T-helper 2 cell treated with Interferon-gamma antibody and Interleukin-4, amounts not matched to agents 5 μg/mL and 100 μg/mL, for 36 hours (primary cell): ENCODE measurements at regions not wholly inside any gene's neighbourhood (a gene's known extent, or its start where the extent isn't known, plus 50 kb on each side); places are given as distances from the start of the nearest gene placed in this dataset.
"Not testable (repeated sequence)": the region's sequence is repeated elsewhere in the genome, so short reads cannot be mapped to it uniquely, and the experiment has no call there.

Experiments used
- DNase-seq: peaks from one replicate; pipeline ENCODE4 v3.0.0; 2021; ENCODE audit warnings: low spot score
- H3K27ac Mint-ChIP-seq: one replicate; pipeline ENCODE4 v1.8.0; 2021; ENCODE audit warnings: mild to moderate bottlenecking, mixed read lengths
- H3K27me3 Mint-ChIP-seq: one replicate; pipeline ENCODE4 v1.8.0; 2021; ENCODE audit warnings: low read depth, mixed read lengths
- H3K36me3 Mint-ChIP-seq: one replicate; pipeline ENCODE4 v1.8.0; 2021; ENCODE audit warnings: low read depth, mixed read lengths
- H3K4me1 Mint-ChIP-seq: one replicate; pipeline ENCODE4 v1.8.0; 2021; ENCODE audit warnings: low read depth, mixed read lengths
- H3K4me3 Mint-ChIP-seq: one replicate; pipeline ENCODE4 v1.8.0; 2022; ENCODE audit warnings: mild to moderate bottlenecking, moderate library complexity, mixed read lengths
- H3K9me3 Mint-ChIP-seq: one replicate; pipeline ENCODE4 v1.8.0; 2021; ENCODE audit warnings: mixed read lengths

DNA sequence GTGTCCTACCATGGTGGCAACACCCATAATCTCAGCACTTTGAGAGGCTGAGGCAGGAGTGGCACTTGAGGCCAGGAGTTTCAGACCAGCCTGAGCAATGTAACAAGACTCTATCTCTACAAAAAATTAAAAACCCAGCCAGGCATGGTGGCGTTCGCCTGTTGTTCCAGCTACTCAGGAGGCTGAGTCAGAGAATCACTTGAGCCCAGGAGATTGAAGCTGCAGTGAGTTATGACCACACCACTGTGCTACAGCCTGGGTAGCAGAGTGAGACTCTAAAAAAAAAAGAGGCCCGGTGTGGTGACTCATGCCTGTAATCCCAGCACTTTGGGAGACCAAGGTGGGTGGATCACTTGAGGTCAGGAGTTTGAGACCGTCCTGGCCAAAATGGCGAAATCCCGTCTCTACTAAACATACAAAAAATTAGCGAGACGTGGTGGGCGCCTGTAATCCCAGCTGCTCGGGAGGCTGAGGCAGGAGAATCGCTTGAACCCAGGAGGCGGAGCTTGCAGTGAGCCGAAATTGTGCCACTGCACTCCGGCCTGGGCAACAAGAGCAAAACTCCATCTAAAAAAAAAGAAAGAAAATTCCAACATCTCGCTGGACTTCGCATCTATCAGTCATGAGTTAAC lies 277.3 kb downstream of the CYRIA start:
- not testable (repeated sequence) for H3K9me3 Mint-ChIP-seq, H3K4me1 Mint-ChIP-seq, DNase-seq, H3K27me3 Mint-ChIP-seq, H3K27ac Mint-ChIP-seq, H3K36me3 Mint-ChIP-seq, H3K4me3 Mint-ChIP-seq

DNA sequence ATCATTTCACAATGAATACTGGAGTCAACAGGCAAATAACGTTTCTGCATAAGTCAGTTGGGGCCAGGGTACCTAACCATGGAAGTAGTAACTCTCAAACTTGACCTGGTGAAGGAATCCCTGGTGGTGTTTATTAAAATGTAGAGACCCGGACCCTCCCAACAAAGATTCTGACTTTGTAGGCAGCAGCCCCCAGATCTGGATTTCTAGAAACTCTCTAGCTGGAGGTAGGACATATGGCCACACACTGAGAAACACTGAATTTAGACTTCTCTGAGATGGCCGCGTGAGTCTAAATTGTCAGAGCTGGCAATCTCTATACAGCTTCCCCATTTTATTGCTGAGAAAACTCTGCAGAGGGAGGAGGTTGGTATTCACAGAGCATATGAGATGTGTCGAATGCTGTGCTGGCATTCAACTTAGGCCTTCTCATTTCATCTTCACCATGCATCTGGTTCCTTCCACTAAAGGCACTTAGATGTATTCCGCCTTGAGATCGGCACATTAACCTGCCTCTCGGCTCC lies 278.1 kb downstream of the CYRIA start:
- DNase-seq, result no peak
- no peak overlapping the region for H3K4me3 Mint-ChIP-seq
- H3K27me3 Mint-ChIP-seq, result no peaks in the 10 kb centered on the region
- no peaks in the 10 kb centered on the region for H3K4me1 Mint-ChIP-seq
- no peaks in the 10 kb centered on the region for H3K36me3 Mint-ChIP-seq
- H3K9me3 Mint-ChIP-seq, result no peaks in the 10 kb centered on the region
- H3K27ac Mint-ChIP-seq, result no peak overlapping the region

GRCh38 chr2:16386431-16386830 lies 279.2 kb downstream of the CYRIA start:
- H3K27ac Mint-ChIP-seq, result no peak overlapping the region
- no peak for DNase-seq
- no peaks in the 10 kb centered on the region for H3K27me3 Mint-ChIP-seq
- H3K36me3 Mint-ChIP-seq, result no peaks in the 10 kb centered on the region
- no peak overlapping the region for H3K4me3 Mint-ChIP-seq
- H3K4me1 Mint-ChIP-seq, result no peaks in the 10 kb centered on the region
- H3K9me3 Mint-ChIP-seq, result no peaks in the 10 kb centered on the region

DNA sequence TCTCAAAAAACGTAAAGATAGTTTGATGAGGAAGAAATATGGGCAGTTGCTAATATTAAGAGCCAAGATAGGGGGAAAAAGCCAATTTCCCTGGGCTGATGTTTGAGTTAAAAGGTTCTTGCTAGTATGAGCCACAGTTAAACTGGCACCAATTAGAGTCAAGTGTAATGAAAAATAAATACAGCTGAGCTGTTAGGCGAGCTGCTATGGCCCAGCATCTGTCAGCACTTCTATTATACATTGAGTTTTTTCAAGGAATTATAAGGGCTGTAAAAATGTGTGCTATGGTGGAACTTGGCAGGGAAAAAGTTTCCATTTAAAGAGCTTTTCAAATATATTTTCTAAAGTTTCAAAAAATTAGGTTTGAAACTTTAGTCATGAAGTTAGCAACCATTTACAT lies 279.6 kb downstream of the CYRIA start:
- Mint-ChIP-seq H3K36me3 (no peaks in the 10 kb centered on the region), H3K27me3 (no peaks in the 10 kb centered on the region), H3K4me1 (no peaks in the 10 kb centered on the region), H3K27ac (no peak overlapping the region), H3K4me3 (no peak overlapping the region), H3K9me3 (no peaks in the 10 kb centered on the region)
- no peak for DNase-seq

DNA sequence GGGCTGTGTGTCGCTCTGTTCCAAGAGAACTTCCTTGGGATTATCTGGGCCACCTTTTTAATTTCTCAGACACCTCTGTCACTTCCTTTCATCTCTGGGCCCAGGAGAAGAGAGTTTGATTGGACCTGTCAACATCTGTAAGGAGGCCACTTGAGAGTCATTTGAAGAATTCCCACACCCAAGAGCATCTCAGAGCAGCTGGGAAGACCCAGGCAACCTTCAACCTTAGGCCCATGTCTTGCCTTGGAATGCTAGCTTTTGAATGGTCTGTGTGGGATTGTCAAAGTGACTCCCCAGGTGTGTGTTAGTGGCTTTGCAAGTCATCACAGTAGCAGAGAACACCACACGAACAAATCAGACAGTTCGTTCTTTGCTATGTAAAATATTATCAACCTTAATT lies 280.3 kb downstream of the CYRIA start:
- Mint-ChIP-seq H3K9me3 (no peaks in the 10 kb centered on the region), H3K4me1 (no peaks in the 10 kb centered on the region), H3K36me3 (no peaks in the 10 kb centered on the region), H3K27me3 (no peaks in the 10 kb centered on the region), H3K27ac (no peak overlapping the region), H3K4me3 (no peak overlapping the region)
- DNase-seq, result no peak

GRCh38 chr2:16383411-16383810 lies 282.2 kb downstream of the CYRIA start:
- Mint-ChIP-seq H3K27ac (no peak overlapping the region), H3K4me3 (no peak overlapping the region), H3K9me3 (no peaks in the 10 kb centered on the region), H3K27me3 (no peaks in the 10 kb centered on the region), H3K36me3 (no peaks in the 10 kb centered on the region), H3K4me1 (no peaks in the 10 kb centered on the region)
- DNase-seq, result no peak

GRCh38 chr2:16382451-16382850 lies 283.2 kb downstream of the CYRIA start:
- Mint-ChIP-seq H3K27me3 (no peaks in the 10 kb centered on the region), H3K36me3 (no peaks in the 10 kb centered on the region), H3K4me1 (no peaks in the 10 kb centered on the region), H3K27ac (no peak overlapping the region), H3K4me3 (no peak overlapping the region), H3K9me3 (no peaks in the 10 kb centered on the region)
- no peak for DNase-seq

- Mint-ChIP-seq H3K4me1 (no peaks in the 10 kb centered on the region), H3K36me3 (no peaks in the 10 kb centered on the region), H3K4me3 (no peak overlapping the region), H3K9me3 (no peaks in the 10 kb centered on the region), H3K27ac (no peak overlapping the region), H3K27me3 (no peaks in the 10 kb centered on the region)
- no peak for DNase-seq
These were observed 284.1 kb downstream of the CYRIA start for GRCh38 chr2:16381511-16381910.

- H3K36me3 Mint-ChIP-seq, H3K4me3 Mint-ChIP-seq, H3K9me3 Mint-ChIP-seq, DNase-seq, H3K27me3 Mint-ChIP-seq, H3K4me1 Mint-ChIP-seq, H3K27ac Mint-ChIP-seq: not testable (repeated sequence)
These were observed 285.7 kb downstream of the CYRIA start for GRCh38 chr2:16379901-16380300.

DNA sequence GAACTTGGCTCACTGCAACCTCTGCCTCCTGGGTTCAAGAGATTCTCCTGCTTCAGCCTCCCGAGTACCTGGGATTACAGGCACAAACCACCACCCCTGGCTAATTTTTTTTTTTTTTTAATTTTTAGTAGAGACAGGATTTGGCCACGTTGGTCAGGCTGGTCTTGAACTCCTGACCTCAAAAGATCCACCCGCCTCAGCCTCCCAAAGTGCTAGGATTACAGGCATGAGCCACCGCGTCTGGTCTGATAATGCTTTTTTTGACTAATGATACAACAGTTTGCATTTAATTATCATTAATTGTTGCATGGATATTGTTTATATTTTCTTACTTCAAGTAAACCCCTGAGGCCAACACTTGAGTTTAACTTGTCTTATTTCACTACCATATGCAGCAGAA lies 286.6 kb downstream of the CYRIA start:
- not testable (repeated sequence) for H3K4me1 Mint-ChIP-seq, H3K27me3 Mint-ChIP-seq, DNase-seq, H3K27ac Mint-ChIP-seq, H3K4me3 Mint-ChIP-seq, H3K36me3 Mint-ChIP-seq, H3K9me3 Mint-ChIP-seq

- DNase-seq, result no peak
- no peak overlapping the region for H3K27ac Mint-ChIP-seq
- H3K4me3 Mint-ChIP-seq, result no peak overlapping the region
These were observed 287.6 kb downstream of the CYRIA start for GRCh38 chr2:16378031-16378430.

DNA sequence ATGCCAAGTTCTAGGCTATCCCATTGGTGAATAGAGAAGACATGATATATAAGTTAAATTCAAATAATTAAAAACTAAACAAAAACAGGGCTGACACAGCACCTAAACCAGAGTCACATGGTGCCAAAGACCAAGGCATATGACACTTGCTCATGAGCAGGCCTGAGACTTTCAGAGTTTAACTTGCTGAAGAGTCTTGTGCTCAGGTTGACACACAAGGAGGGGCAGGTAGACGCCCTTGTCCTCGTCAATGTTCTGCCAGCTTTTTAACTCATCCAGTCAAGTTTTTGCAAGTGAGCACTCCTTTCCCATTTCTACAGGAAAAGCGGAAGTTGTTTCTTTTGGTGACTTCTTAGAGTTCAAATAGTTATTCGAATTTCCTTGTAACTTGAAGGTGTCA lies 289.7 kb downstream of the CYRIA start:
- H3K27me3 Mint-ChIP-seq, result no peaks in the 10 kb centered on the region
- H3K4me3 Mint-ChIP-seq, result no peak overlapping the region
- H3K27ac Mint-ChIP-seq, result no peak overlapping the region
- H3K4me1 Mint-ChIP-seq, result no peaks in the 10 kb centered on the region
- no peak for DNase-seq
- H3K36me3 Mint-ChIP-seq, result no peaks in the 10 kb centered on the region
- no peaks in the 10 kb centered on the region for H3K9me3 Mint-ChIP-seq

More at GRCh38 chr2:16378031-16378430, 287.6 kb downstream of the CYRIA start:
- Mint-ChIP-seq H3K27me3 (no peaks in the 10 kb centered on the region), H3K4me1 (no peaks in the 10 kb centered on the region), H3K9me3 (no peaks in the 10 kb centered on the region), H3K36me3 (no peaks in the 10 kb centered on the region)

GRCh38 chr2:16375351-16375750 lies 290.3 kb downstream of the CYRIA start:
- Mint-ChIP-seq H3K4me3 (no peak overlapping the region), H3K4me1 (no peaks in the 10 kb centered on the region), H3K27me3 (no peaks in the 10 kb centered on the region), H3K9me3 (no peaks in the 10 kb centered on the region), H3K36me3 (no peaks in the 10 kb centered on the region), H3K27ac (no peak overlapping the region)
- no peak for DNase-seq

GRCh38 chr2:16374671-16375070 lies 291.0 kb downstream of the CYRIA start:
- Mint-ChIP-seq H3K9me3 (no peaks in the 10 kb centered on the region), H3K27ac (no peak overlapping the region), H3K27me3 (no peaks in the 10 kb centered on the region), H3K36me3 (no peaks in the 10 kb centered on the region), H3K4me3 (no peak overlapping the region), H3K4me1 (no peaks in the 10 kb centered on the region)
- DNase-seq, result no peak

- Mint-ChIP-seq H3K27me3 (no peaks in the 10 kb centered on the region), H3K4me1 (no peaks in the 10 kb centered on the region), H3K4me3 (no peak overlapping the region), H3K9me3 (no peaks in the 10 kb centered on the region), H3K27ac (no peak overlapping the region), H3K36me3 (no peaks in the 10 kb centered on the region)
- DNase-seq, result no peak
These were observed 292.3 kb downstream of the CYRIA start for GRCh38 chr2:16373341-16373740.
